HCT116 (cell line): ENCODE measurements at regions not wholly inside any gene's neighbourhood (a gene's known extent, or its start where the extent isn't known, plus 50 kb on each side); places are given as distances from the start of the nearest gene placed in this dataset.

Experiments
- ATAC-seq: fragments of 200-7000 bp; cut with Tn5 transposase; 2 replicates; pipeline ENCODE4 v1.9.1; 2020; ENCODE audit warnings: mild to moderate bottlenecking, moderate library complexity
- BruUV-seq: library from RNA; stranded (reverse); fragments of 400-500 nt; replicated peaks from 2 replicates; lab custom pipeline; 2021; lab: Mats Ljungman, UMichigan
- CTCF ChIA-PET: fragments of 300-600 bp; sonication (Branson Sonifier 250); formaldehyde crosslinking; loops from one replicate; lab custom pipeline; 2021; ENCODE audit warnings: antibody characterized with exemption; lab: Charles Lee
- POLR2A ChIA-PET: fragments of 300-600, 350-600 bp; sonication (Branson Sonifier 250); formaldehyde crosslinking; loops from one replicate; lab custom pipeline; 2021; ENCODE audit warnings: antibody characterized with exemption; lab: Charles Lee
- RAD21 ChIA-PET, 2 experiments: fragments of 300-600 bp; sonication (Branson Sonifier 250); formaldehyde crosslinking; loops; one replicate each; lab custom pipeline; 2023; ENCODE audit warnings: low total read pairs in 2 of 2; ENCODE audit not compliant: uncharacterized antibody in 2 of 2, unreplicated experiment in 2 of 2, low non-redundant PET in 1 of 2; lab: Charles Lee
- DNase-seq: peaks from one replicate; pipeline ENCODE4 v3.0.0-alpha.2; 2010; ENCODE audit warnings: low read depth, low spot score
- H2AFZ ChIP-seq: fragments of 200-600 bp; shearing (Covaris generic), sonication (generic); 2 replicates; pipeline ENCODE4 v1.6.1; 2017; ENCODE audit warnings: low read depth, mixed run types, mixed read lengths, antibody characterized with exemption, low read length; ENCODE audit not compliant: poor library complexity, severe bottlenecking
- H3K27ac ChIP-seq: 2 replicates; pipeline ENCODE4 v1.5.1; 2012; ENCODE audit warnings: low read depth, low read length
- H3K27me3 ChIP-seq: fragments of 200-600 bp; sonication (generic); 2 replicates; pipeline ENCODE4 v1.6.1; 2016; ENCODE audit warnings: mixed run types, low read length, mixed read lengths; ENCODE audit not compliant: insufficient read depth
- H3K36me3 ChIP-seq, 2 experiments: fragments of 200-500 bp in 1 of 2; fragments of 200-600 bp in 1 of 2; sonication (Bioruptor generic) in 1 of 2; sonication (generic) in 1 of 2; 2 replicates each; pipeline versions ENCODE4 v1.5.1 to v1.6.1; 2014 to 2016; ENCODE audit warnings: low read length in 2 of 2, inconsistent platforms in 1 of 2, mixed read lengths in 1 of 2, mixed run types in 1 of 2; ENCODE audit not compliant: insufficient read depth in 2 of 2, control insufficient read depth in 1 of 2
- H3K4me1 ChIP-seq, 2 experiments: fragments of 200-600 bp in 1 of 2; sonication (generic) in 1 of 2; 2 replicates each; pipeline versions ENCODE4 v1.5.1 to v1.6.1; 2012 to 2017; ENCODE audit warnings: low read length in 2 of 2, inconsistent platforms in 1 of 2, mild to moderate bottlenecking in 1 of 2, mixed read lengths in 1 of 2, mixed run types in 1 of 2, moderate library complexity in 1 of 2; ENCODE audit not compliant: insufficient read depth in 2 of 2, control insufficient read depth in 1 of 2
- H3K4me2 ChIP-seq: fragments of 200-600 bp; sonication (generic); 2 replicates; pipeline ENCODE4 v1.6.1; 2017; ENCODE audit warnings: mixed run types, low read length, mixed read lengths
- H3K4me3 ChIP-seq, 2 experiments: fragments of 200-600 bp in 1 of 2; sonication (generic) in 1 of 2; replicated peaks in 1 of 2; 2 replicates each; pipeline ENCODE4 v1.5.1; 2011 to 2016; ENCODE audit warnings: low read length in 2 of 2, control low read depth in 1 of 2, low read depth in 1 of 2, mild to moderate bottlenecking in 1 of 2, mixed read lengths in 1 of 2, mixed run types in 1 of 2
- H3K79me2 ChIP-seq: fragments of 200-600 bp; sonication (generic); 2 replicates; pipeline ENCODE4 v1.6.1; 2017; ENCODE audit warnings: mild to moderate bottlenecking, mixed run types, low read length, moderate library complexity, mixed read lengths; ENCODE audit not compliant: insufficient read depth
- H3K9ac ChIP-seq: fragments of 200-600 bp; sonication (generic); 2 replicates; pipeline ENCODE4 v1.6.1; 2016; ENCODE audit warnings: low read length, mixed read lengths
- H3K9me2 ChIP-seq: fragments of 200-600 bp; sonication (generic), shearing (Covaris generic); 2 replicates; pipeline ENCODE4 v1.6.1; 2017; ENCODE audit warnings: mixed run types, mild to moderate bottlenecking, moderate library complexity; ENCODE audit not compliant: insufficient read depth
- H3K9me3 ChIP-seq, 2 experiments: fragments of 200-500 bp in 1 of 2; fragments of 200-600 bp in 1 of 2; sonication (Bioruptor generic) in 1 of 2; sonication (generic) in 1 of 2; 2 replicates each; pipeline ENCODE4 v1.6.1; 2014 to 2017; ENCODE audit warnings: low read length in 2 of 2, mixed read lengths in 2 of 2, inconsistent platforms in 1 of 2, low read depth in 1 of 2, mild to moderate bottlenecking in 1 of 2, mixed run types in 1 of 2, moderate library complexity in 1 of 2; ENCODE audit not compliant: control insufficient read depth in 1 of 2, insufficient read depth in 1 of 2
- H4K20me1 ChIP-seq: fragments of 200-600 bp; sonication (generic), shearing (Covaris generic); 2 replicates; pipeline ENCODE4 v1.6.1; 2017; ENCODE audit warnings: mixed run types, mild to moderate bottlenecking, moderate library complexity; ENCODE audit not compliant: insufficient read depth
- CBX3 ChIP-seq: IDR thresholded peaks from 2 replicates; pipeline ENCODE4 v1.6.1; 2012; ENCODE audit warnings: low read depth
- EGR1 ChIP-seq: IDR thresholded peaks from 2 replicates; pipeline ENCODE4 v1.6.1; 2012; ENCODE audit warnings: low read depth
- ELF1 ChIP-seq: IDR thresholded peaks from 2 replicates; pipeline ENCODE4 v1.6.1; 2012; ENCODE audit warnings: low read depth, borderline replicate concordance
- EZH2phosphoT487 ChIP-seq: fragments of 200-600 bp; IDR thresholded peaks from 2 replicates; pipeline ENCODE4 v1.6.1; 2018; ENCODE audit warnings: antibody characterized with exemption, borderline replicate concordance
- JUND ChIP-seq: IDR thresholded peaks from 2 replicates; pipeline ENCODE4 v1.6.1; 2012
- POLR2A ChIP-seq: IDR thresholded peaks from 2 replicates; pipeline ENCODE4 v1.7.0; 2011; ENCODE audit warnings: borderline replicate concordance; ENCODE audit not compliant: insufficient read depth, insufficient read length; ENCODE audit errors: extremely low read depth
- POLR2AphosphoS5 ChIP-seq: IDR thresholded peaks from 2 replicates; pipeline ENCODE4 v1.6.1; 2011; ENCODE audit warnings: mild to moderate bottlenecking, low read depth, low read length, moderate library complexity
- RAD21 ChIP-seq: IDR thresholded peaks from 2 replicates; pipeline ENCODE4 v1.6.1; 2012; ENCODE audit warnings: low read depth, mild to moderate bottlenecking
- SIN3A ChIP-seq: IDR thresholded peaks from 2 replicates; pipeline ENCODE4 v1.6.1; 2012; ENCODE audit warnings: low read depth
- SP1 ChIP-seq: IDR thresholded peaks from 2 replicates; pipeline ENCODE4 v1.6.1; 2012; ENCODE audit warnings: low read depth
- TCF7L2 ChIP-seq: IDR thresholded peaks from 2 replicates; pipeline ENCODE4 v1.7.0; 2011; ENCODE audit warnings: borderline replicate concordance, inconsistent platforms; ENCODE audit not compliant: insufficient read depth, insufficient read length; ENCODE audit errors: extremely low read depth
- ZFX ChIP-seq: fragments of 450-650 bp; IDR thresholded peaks from 2 replicates; pipeline ENCODE4 v1.6.1; 2017
- ZNF274 ChIP-seq: fragments of 200-500 bp; sonication (Bioruptor generic); IDR thresholded peaks from 2 replicates; pipeline ENCODE4 v1.6.1; 2014; ENCODE audit warnings: mild to moderate bottlenecking, low read depth, low read length, inconsistent platforms
- intact Hi-C: fragments of 100-400 bp; cut with micrococcal nuclease; formaldehyde crosslinking; loops from 2 replicates; pipeline ENCODE4 v1.10.0; 2022
- TF ChIP-seq, protein P1 (sequence below): IDR thresholded peaks from 2 replicates; pipeline ENCODE4 v1.6.1; 2011; ENCODE audit warnings: mild to moderate bottlenecking, low read length, moderate library complexity; ENCODE audit not compliant: insufficient replicate concordance; ENCODE audit errors: extremely low read depth
- TF ChIP-seq, protein P2 (sequence below): IDR thresholded peaks from 2 replicates; pipeline ENCODE4 v1.6.1; 2012; ENCODE audit warnings: low read depth

DNA sequence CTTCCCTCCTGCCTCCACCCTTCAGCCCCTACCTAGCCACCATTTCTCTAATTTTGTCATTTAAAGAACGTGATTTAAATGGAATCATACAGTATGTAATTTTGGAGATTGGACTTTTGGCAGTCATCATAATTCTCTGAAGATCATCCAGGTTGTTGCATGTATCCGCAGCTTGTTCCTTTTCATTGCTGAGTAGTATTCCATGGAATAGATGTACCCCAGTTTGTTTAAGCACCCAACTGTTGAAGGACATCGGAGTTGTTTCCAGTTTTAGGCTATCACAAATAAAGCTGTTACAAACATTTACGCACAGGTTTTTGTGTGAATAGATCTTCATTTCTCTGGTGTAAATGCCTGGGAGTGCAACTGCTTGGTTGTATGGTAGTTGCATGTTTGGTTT lies 61.1 kb upstream of the PWP1 start:
- Histone ChIP-seq H3K4me2 (no peak overlapping the region), H2AFZ (no peak overlapping the region), H3K9me2 (no peaks in the 10 kb centered on the region), H3K9me3 (no peaks in the 10 kb centered on the region), H3K4me1 (peaks cover 4 to 6% of the 10 kb centered on the region in 2 experiments; a peak in 3 of 4 replicates), H3K4me3 (no peak overlapping the region), H3K9ac (no peak overlapping the region), H3K27ac (no peak overlapping the region), H3K27me3 (no peaks in the 10 kb centered on the region), H3K36me3 (no peaks in the 10 kb centered on the region), H3K79me2 (no peaks in the 10 kb centered on the region), H4K20me1 (no peaks in the 10 kb centered on the region)
- ATAC-seq (no peak), DNase-seq (no peak)
- TF ChIP-seq, protein P1, sequence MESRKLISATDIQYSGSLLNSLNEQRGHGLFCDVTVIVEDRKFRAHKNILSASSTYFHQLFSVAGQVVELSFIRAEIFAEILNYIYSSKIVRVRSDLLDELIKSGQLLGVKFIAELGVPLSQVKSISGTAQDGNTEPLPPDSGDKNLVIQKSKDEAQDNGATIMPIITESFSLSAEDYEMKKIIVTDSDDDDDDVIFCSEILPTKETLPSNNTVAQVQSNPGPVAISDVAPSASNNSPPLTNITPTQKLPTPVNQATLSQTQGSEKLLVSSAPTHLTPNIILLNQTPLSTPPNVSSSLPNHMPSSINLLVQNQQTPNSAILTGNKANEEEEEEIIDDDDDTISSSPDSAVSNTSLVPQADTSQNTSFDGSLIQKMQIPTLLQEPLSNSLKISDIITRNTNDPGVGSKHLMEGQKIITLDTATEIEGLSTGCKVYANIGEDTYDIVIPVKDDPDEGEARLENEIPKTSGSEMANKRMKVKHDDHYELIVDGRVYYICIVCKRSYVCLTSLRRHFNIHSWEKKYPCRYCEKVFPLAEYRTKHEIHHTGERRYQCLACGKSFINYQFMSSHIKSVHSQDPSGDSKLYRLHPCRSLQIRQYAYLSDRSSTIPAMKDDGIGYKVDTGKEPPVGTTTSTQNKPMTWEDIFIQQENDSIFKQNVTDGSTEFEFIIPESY: no peak
- TF ChIP-seq EZH2phosphoT487 (no peak), CBX3 (no peak), SP1 (no peak), POLR2AphosphoS5 (no peak), EGR1 (no peak), TCF7L2 (no peak), ZNF274 (no peak), ELF1 (no peak), ZFX (no peak), JUND (no peak), SIN3A (no peak), RAD21 (no peak), POLR2A (no peak)
- TF ChIP-seq, protein P2, sequence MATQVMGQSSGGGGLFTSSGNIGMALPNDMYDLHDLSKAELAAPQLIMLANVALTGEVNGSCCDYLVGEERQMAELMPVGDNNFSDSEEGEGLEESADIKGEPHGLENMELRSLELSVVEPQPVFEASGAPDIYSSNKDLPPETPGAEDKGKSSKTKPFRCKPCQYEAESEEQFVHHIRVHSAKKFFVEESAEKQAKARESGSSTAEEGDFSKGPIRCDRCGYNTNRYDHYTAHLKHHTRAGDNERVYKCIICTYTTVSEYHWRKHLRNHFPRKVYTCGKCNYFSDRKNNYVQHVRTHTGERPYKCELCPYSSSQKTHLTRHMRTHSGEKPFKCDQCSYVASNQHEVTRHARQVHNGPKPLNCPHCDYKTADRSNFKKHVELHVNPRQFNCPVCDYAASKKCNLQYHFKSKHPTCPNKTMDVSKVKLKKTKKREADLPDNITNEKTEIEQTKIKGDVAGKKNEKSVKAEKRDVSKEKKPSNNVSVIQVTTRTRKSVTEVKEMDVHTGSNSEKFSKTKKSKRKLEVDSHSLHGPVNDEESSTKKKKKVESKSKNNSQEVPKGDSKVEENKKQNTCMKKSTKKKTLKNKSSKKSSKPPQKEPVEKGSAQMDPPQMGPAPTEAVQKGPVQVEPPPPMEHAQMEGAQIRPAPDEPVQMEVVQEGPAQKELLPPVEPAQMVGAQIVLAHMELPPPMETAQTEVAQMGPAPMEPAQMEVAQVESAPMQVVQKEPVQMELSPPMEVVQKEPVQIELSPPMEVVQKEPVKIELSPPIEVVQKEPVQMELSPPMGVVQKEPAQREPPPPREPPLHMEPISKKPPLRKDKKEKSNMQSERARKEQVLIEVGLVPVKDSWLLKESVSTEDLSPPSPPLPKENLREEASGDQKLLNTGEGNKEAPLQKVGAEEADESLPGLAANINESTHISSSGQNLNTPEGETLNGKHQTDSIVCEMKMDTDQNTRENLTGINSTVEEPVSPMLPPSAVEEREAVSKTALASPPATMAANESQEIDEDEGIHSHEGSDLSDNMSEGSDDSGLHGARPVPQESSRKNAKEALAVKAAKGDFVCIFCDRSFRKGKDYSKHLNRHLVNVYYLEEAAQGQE: no peak
- RAD21 ChIA-PET: no interaction called here
- intact Hi-C loops: no loop called here
- POLR2A ChIA-PET: no interaction called here
- CTCF ChIA-PET: no interaction called here
- BruUV-seq: no TSS peak
